ENCODE measurements at regions not wholly inside any gene's neighbourhood (a gene's known extent, or its start where the extent isn't known, plus 50 kb on each side); places are given as distances from the start of the nearest gene placed in this dataset.

DNA sequence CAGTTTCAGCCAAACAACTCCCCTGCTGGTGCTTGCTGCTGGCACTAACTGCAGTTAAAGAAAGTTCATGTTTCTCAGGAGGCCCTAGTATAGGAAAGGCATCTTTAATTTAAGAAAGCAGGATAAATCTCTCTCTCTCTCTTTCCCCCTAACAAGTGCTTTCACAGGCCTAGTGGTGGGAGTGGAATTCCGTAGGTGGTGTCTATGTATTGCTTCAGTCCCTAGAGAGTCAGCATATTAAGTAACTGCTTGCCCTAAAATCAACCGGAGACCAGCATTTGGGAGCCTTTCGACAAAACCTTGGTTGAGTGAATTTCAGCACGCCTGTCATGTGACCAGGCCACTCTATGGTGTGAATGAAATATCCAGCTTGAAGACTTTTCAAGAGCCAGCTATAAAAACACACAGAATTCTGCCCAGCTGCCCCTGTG is 169.2 kb upstream of the TGFBR2 start:
- H3K27me3 Mint-ChIP-seq (ENCODE audit: unreplicated experiment), result no peaks in the 10 kb centered on the region
- TF ChIP-seq, protein P1, sequence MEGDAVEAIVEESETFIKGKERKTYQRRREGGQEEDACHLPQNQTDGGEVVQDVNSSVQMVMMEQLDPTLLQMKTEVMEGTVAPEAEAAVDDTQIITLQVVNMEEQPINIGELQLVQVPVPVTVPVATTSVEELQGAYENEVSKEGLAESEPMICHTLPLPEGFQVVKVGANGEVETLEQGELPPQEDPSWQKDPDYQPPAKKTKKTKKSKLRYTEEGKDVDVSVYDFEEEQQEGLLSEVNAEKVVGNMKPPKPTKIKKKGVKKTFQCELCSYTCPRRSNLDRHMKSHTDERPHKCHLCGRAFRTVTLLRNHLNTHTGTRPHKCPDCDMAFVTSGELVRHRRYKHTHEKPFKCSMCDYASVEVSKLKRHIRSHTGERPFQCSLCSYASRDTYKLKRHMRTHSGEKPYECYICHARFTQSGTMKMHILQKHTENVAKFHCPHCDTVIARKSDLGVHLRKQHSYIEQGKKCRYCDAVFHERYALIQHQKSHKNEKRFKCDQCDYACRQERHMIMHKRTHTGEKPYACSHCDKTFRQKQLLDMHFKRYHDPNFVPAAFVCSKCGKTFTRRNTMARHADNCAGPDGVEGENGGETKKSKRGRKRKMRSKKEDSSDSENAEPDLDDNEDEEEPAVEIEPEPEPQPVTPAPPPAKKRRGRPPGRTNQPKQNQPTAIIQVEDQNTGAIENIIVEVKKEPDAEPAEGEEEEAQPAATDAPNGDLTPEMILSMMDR (IDR thresholded peaks at IDR 0.05; ENCODE audit: unreplicated experiment), result no peak
- no peak for DNase-seq (ENCODE audit: low spot score)
- H3K36me3 Mint-ChIP-seq (ENCODE audit: low read depth, unreplicated experiment), result no peaks in the 10 kb centered on the region
- H3K4me1 Mint-ChIP-seq (ENCODE audit: unreplicated experiment), result no peaks in the 10 kb centered on the region
- no peaks in the 10 kb centered on the region for H3K9me3 Mint-ChIP-seq (ENCODE audit: unreplicated experiment)
- H3K27ac Mint-ChIP-seq (ENCODE audit: unreplicated experiment), result no peak overlapping the region
- no peak overlapping the region for H3K4me3 Mint-ChIP-seq (ENCODE audit: unreplicated experiment)

DNA sequence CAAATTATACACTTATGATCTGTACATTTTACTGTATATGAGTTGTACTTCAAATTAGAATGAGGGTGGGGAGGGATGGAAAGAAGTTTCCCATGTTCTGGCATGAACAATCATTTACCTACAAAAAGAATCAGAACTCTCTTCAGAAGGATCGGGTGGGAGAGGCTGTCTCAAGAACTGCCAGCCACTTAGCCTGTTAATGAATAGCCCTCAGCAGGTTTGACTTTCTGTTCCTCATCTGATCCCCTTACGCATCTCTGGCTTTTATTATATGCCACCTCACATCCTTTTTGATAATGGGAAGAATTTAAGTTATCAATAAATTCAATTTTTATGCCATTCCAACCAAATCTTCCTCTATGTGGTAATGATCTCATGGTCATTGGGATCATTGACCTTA is 168.3 kb upstream of the TGFBR2 start:
- Mint-ChIP-seq H3K4me1 (ENCODE audit: unreplicated experiment) (no peaks in the 10 kb centered on the region), H3K36me3 (ENCODE audit: low read depth, unreplicated experiment) (no peaks in the 10 kb centered on the region), H3K27ac (ENCODE audit: unreplicated experiment) (no peak overlapping the region), H3K27me3 (ENCODE audit: unreplicated experiment) (no peaks in the 10 kb centered on the region), H3K9me3 (ENCODE audit: unreplicated experiment) (no peaks in the 10 kb centered on the region), H3K4me3 (ENCODE audit: unreplicated experiment) (no peak overlapping the region)
- DNase-seq (ENCODE audit: low spot score), result no peak
- TF ChIP-seq, protein P1 (IDR thresholded peaks at IDR 0.05; ENCODE audit: unreplicated experiment), result no peak

DNA sequence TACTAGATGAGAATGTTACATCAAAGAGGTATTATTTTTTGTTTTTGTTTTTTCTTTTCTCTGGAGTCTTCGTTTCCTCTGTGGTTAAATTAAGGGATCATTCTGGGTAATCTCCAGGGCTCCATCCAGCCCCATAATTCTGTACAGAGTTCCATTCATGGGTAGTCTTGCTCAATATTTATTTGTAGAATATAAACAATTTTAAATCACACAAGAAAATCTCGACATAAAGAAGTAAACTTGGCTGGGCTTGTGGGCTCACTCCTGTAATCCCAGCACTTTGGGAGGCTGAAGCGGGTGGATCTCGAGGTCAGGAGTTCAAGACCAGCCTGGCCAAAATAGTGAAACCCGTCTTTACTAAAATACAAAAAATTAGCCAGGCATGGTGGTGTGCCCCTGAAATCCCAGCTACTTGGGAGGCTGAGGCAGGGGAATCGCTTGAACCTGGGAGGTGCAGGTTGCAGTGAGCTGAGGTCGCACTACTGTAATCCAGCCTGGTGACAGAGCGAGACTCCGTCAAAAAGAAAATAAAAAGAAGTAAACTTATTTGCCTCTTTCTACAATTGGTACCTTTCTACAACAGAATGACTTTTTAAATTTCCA is 166.8 kb upstream of the TGFBR2 start:
- peaks cover 2% of the 10 kb centered on the region for H3K27me3 Mint-ChIP-seq (ENCODE audit: unreplicated experiment)

DNA sequence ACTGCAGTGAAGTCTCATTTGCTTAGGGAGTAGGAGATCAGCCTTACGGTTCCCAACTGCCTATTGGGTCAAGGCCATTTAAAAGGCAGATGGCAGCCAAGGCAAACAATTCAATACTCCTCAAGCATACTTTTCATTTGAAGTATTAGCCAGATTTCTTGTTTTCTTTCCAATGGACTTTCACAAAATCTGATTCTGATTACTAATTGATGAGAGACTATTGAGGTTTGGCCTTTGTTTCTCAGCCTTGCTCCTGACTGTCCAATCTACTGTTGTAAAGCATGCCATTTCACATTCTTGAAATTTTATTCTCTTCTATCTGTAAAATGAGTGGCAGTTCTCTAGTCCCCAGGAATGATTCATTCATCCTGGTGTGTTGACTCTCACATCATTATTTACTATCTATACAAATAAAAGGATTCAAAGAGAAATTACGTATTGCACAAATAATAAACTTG is 166.2 kb upstream of the TGFBR2 start:
- Mint-ChIP-seq H3K4me1 (ENCODE audit: unreplicated experiment) (no peaks in the 10 kb centered on the region), H3K36me3 (ENCODE audit: low read depth, unreplicated experiment) (no peaks in the 10 kb centered on the region), H3K27me3 (ENCODE audit: unreplicated experiment) (peaks cover 2% of the 10 kb centered on the region), H3K27ac (ENCODE audit: unreplicated experiment) (no peak overlapping the region), H3K4me3 (ENCODE audit: unreplicated experiment) (no peak overlapping the region), H3K9me3 (ENCODE audit: unreplicated experiment) (no peaks in the 10 kb centered on the region)
- TF ChIP-seq, protein P1 (IDR thresholded peaks at IDR 0.05; ENCODE audit: unreplicated experiment), result no peak
- DNase-seq (ENCODE audit: low spot score), result no peak

More for the DNA sequence above, 166.8 kb upstream of the TGFBR2 start:
- no peaks in the 10 kb centered on the region for H3K36me3 Mint-ChIP-seq (ENCODE audit: low read depth, unreplicated experiment)
- H3K4me3 Mint-ChIP-seq (ENCODE audit: unreplicated experiment), result no peak overlapping the region
- H3K27ac Mint-ChIP-seq (ENCODE audit: unreplicated experiment), result no peak overlapping the region
- no peaks in the 10 kb centered on the region for H3K9me3 Mint-ChIP-seq (ENCODE audit: unreplicated experiment)
- no peaks in the 10 kb centered on the region for H3K4me1 Mint-ChIP-seq (ENCODE audit: unreplicated experiment)
- DNase-seq (ENCODE audit: low spot score), result no peak
- TF ChIP-seq, protein P1 (IDR thresholded peaks at IDR 0.05; ENCODE audit: unreplicated experiment), result no peak

DNA sequence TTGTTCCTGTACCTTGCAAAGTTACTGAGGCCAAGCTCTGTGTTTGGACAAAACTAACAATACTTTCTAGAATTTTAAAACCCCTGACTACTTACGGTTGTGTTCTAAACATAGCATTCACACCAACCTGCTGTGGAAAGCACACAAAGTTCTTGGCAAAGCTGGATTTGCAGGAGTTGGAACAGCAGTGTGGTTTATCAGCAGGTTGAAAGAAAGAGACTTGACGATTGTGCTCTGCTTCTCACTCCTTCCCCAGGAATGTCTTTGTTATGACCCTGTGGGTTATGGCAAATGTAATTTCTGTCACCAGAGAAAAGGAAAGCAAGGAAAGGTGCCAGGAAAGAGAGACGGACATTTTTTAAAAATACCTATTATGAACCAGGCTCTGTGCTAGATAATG is 165.5 kb upstream of the TGFBR2 start:
- H3K27me3 Mint-ChIP-seq (ENCODE audit: unreplicated experiment), result peaks cover 2% of the 10 kb centered on the region
- H3K36me3 Mint-ChIP-seq (ENCODE audit: low read depth, unreplicated experiment), result no peaks in the 10 kb centered on the region
- no peak overlapping the region for H3K27ac Mint-ChIP-seq (ENCODE audit: unreplicated experiment)
- TF ChIP-seq, protein P1 (IDR thresholded peaks at IDR 0.05; ENCODE audit: unreplicated experiment), result no peak
- H3K9me3 Mint-ChIP-seq (ENCODE audit: unreplicated experiment), result no peaks in the 10 kb centered on the region
- H3K4me1 Mint-ChIP-seq (ENCODE audit: unreplicated experiment), result peaks cover 2% of the 10 kb centered on the region
- H3K4me3 Mint-ChIP-seq (ENCODE audit: unreplicated experiment), result no peak overlapping the region
- DNase-seq (ENCODE audit: low spot score), result no peak
